ENCODE measurements at regions not wholly inside any gene's neighbourhood (a gene's known extent, or its start where the extent isn't known, plus 50 kb on each side); places are given as distances from the start of the nearest gene placed in this dataset.

GRCh38 chr22:46044621-46045458 is 67.9 kb upstream of the WNT7B start:
- Histone ChIP-seq H4K20me1 (ENCODE audit: control insufficient read depth, insufficient read depth, insufficient read length) (no peaks in the 10 kb centered on the region), H3K9ac (ENCODE audit: extremely low read depth, insufficient read length, low read length) (no peak overlapping the region), H3K79me2 (ENCODE audit: insufficient read depth, low read length) (no peaks in the 10 kb centered on the region), H3K4ac (ENCODE audit: low read depth, low read length) (no peak overlapping the region), H3K18ac (ENCODE audit: insufficient read length, low read depth, low read length) (no peak overlapping the region), H4K91ac (ENCODE audit: insufficient read length, low read depth, low read length) (no peak overlapping the region), H3K56ac (ENCODE audit: insufficient read length, low read depth, low read length) (no peak overlapping the region), H4K5ac (ENCODE audit: insufficient read length, low read depth, low read length) (no peak overlapping the region), H2AK5ac (ENCODE audit: insufficient read length, low read length) (no peak overlapping the region), H3K27ac (ENCODE audit: insufficient read length, low read depth, low read length) (no peak overlapping the region), H3K4me2 (ENCODE audit: insufficient read depth, insufficient read length, low read length) (peak overlapping the region; percentile 17), H2BK5ac (ENCODE audit: insufficient read length, low read length) (no peak overlapping the region), H2BK12ac (ENCODE audit: insufficient read length, low read depth, low read length) (peak overlapping the region; percentile 64), H3K14ac (ENCODE audit: insufficient read depth, low read length) (peak overlapping the region; percentile 82), H3K23me2 (ENCODE audit: insufficient read length, low read depth, low read length, poor library complexity, severe bottlenecking) (peaks cover 13% of the 10 kb centered on the region), H3K27me3 (ENCODE audit: insufficient read depth, low read length) (peaks cover 3% of the 10 kb centered on the region; the same call in 1 of the 2 replicates), H2AFZ (ENCODE audit: low read length) (no peak overlapping the region), H3K4me1 (ENCODE audit: insufficient read depth, low read length) (no peaks in the 10 kb centered on the region; the same call in 1 of the 2 replicates), H2BK15ac (ENCODE audit: low read depth, low read length) (no peak overlapping the region), H2BK20ac (ENCODE audit: low read depth, low read length, poor library complexity, severe bottlenecking) (no peak overlapping the region), H3K79me1 (ENCODE audit: insufficient read depth, low read depth, low read length, poor library complexity, severe bottlenecking) (no peaks in the 10 kb centered on the region), H3K23ac (ENCODE audit: insufficient read length, low read depth, low read length) (no peak overlapping the region), H2BK120ac (ENCODE audit: low read depth, low read length, poor library complexity, severe bottlenecking) (no peak overlapping the region), H3T11ph (ENCODE audit: low read length) (no peak overlapping the region), H3K9me3 (ENCODE audit: control insufficient read depth, low read depth, low read length) (no peaks in the 10 kb centered on the region), H4K8ac (replicated peaks; ENCODE audit: insufficient read length, low read depth, low read length) (no peak overlapping the region)
- peak overlapping the region; percentile 57 to 75 for H3K4me3 Mint-ChIP-seq
- H3K36me3 Mint-ChIP-seq (ENCODE audit: insufficient read depth in 1 of 3, low read depth in 3 of 3), result no peaks in the 10 kb centered on the region
- no CpG with 5 or more reads among the region's 87 CpGs for WGBS (ENCODE audit: extremely low coverage, insufficient read length, low lambda C conversion rate)
- H3K4me1 Mint-ChIP-seq, result peaks cover 11 to 19% of the 10 kb centered on the region in 2 experiments
- peaks cover 39% of the 10 kb centered on the region for H3K27me3 Mint-ChIP-seq (ENCODE audit: low read depth)
- TF ChIP-seq CTCF (conservative IDR thresholded peaks at IDR 0.05), result no peak
- no peaks in the 10 kb centered on the region for H3K9me3 Mint-ChIP-seq
- DNase-seq, result no peak
- no peak overlapping the region for H3K27ac Mint-ChIP-seq
